GM23248 (cell line): ENCODE measurements at regions not wholly inside any gene's neighbourhood (a gene's known extent, or its start where the extent isn't known, plus 50 kb on each side); places are given as distances from the start of the nearest gene placed in this dataset.

Experiments
- DNase-seq: peaks from one replicate; pipeline ENCODE4 v3.0.0-alpha.2; 2015
- H2AFZ ChIP-seq: fragments of 200-600 bp; sonication (generic); 2 replicates; pipeline ENCODE4 v1.6.1; 2016; ENCODE audit warnings: antibody characterized with exemption
- H3F3A ChIP-seq: fragments of 200-600 bp; sonication (generic); 2 replicates; pipeline ENCODE4 v1.6.1; 2016; ENCODE audit warnings: mild to moderate bottlenecking, antibody characterized with exemption, mixed run types; ENCODE audit not compliant: insufficient read depth
- H3K27ac ChIP-seq: fragments of 200-600 bp; sonication (generic); 2 replicates; pipeline ENCODE4 v1.5.1; 2016; ENCODE audit warnings: mild to moderate bottlenecking
- H3K27me3 ChIP-seq: fragments of 200-600 bp; sonication (generic); replicated peaks from 2 replicates; pipeline ENCODE4 v1.6.1; 2016; ENCODE audit warnings: mild to moderate bottlenecking; ENCODE audit not compliant: insufficient read depth
- H3K36me3 ChIP-seq: fragments of 200-600 bp; sonication (generic); 2 replicates; pipeline ENCODE4 v1.6.1; 2016; ENCODE audit warnings: low read depth, mild to moderate bottlenecking
- H3K4me1 ChIP-seq: fragments of 200-600 bp; sonication (generic); 2 replicates; pipeline ENCODE4 v1.6.1; 2016; ENCODE audit warnings: mild to moderate bottlenecking; ENCODE audit not compliant: insufficient read depth
- H3K4me2 ChIP-seq: fragments of 200-600 bp; sonication (generic); one replicate; pipeline ENCODE4 v1.6.1; 2016; ENCODE audit warnings: mild to moderate bottlenecking; ENCODE audit not compliant: unreplicated experiment
- H3K4me3 ChIP-seq: fragments of 200-600 bp; sonication (generic); 2 replicates; pipeline ENCODE4 v1.5.1; 2016; ENCODE audit warnings: mild to moderate bottlenecking
- H3K79me2 ChIP-seq: fragments of 200-600 bp; sonication (generic); 2 replicates; pipeline ENCODE4 v1.6.1; 2016; ENCODE audit warnings: mild to moderate bottlenecking; ENCODE audit not compliant: insufficient read depth
- H3K9ac ChIP-seq: fragments of 200-600 bp; sonication (generic); 2 replicates; pipeline ENCODE4 v1.6.1; 2016; ENCODE audit warnings: mild to moderate bottlenecking
- H3K9me2 ChIP-seq: fragments of 200-600 bp; sonication (generic); 2 replicates; pipeline ENCODE4 v1.6.1; 2016; ENCODE audit warnings: mixed run types, mild to moderate bottlenecking, moderate library complexity; ENCODE audit not compliant: insufficient read depth
- H3K9me3 ChIP-seq: fragments of 200-600 bp; sonication (generic); one replicate; pipeline ENCODE4 v1.6.1; 2017; ENCODE audit warnings: low read depth
- H4K20me1 ChIP-seq: fragments of 200-600 bp; sonication (generic); 2 replicates; pipeline ENCODE4 v1.6.0; 2016; ENCODE audit not compliant: insufficient read depth
- EZH2 ChIP-seq: fragments of 200-600 bp; sonication (generic); IDR thresholded peaks from 2 replicates; pipeline ENCODE4 v1.6.1; 2018; ENCODE audit warnings: antibody characterized with exemption, mild to moderate bottlenecking; ENCODE audit not compliant: insufficient read depth, poor library complexity, severe bottlenecking
- EZH2phosphoT487 ChIP-seq: fragments of 200-600 bp; sonication (generic); IDR thresholded peaks from 2 replicates; pipeline ENCODE4 v1.6.1; 2018; ENCODE audit warnings: antibody characterized with exemption, moderate library complexity, mild to moderate bottlenecking, low read depth; ENCODE audit not compliant: insufficient read depth
- WGBS, 2 experiments: methylation state at CpG; one replicate each; pipeline ENCODE4 v1.1.6; 2015 to 2017; ENCODE audit warnings: low lambda C conversion rate in 2 of 2, low coverage in 1 of 2; ENCODE audit errors: missing lambda C conversion rate in 2 of 2; 5-methylcytosine and 5-hydroxymethylcytosine counted together
- in situ Hi-C: fragments of 300-500 bp; cut with MboI; formaldehyde crosslinking; loops from 2 replicates; pipeline ENCODE4 v1.15.0; 2020

DNA sequence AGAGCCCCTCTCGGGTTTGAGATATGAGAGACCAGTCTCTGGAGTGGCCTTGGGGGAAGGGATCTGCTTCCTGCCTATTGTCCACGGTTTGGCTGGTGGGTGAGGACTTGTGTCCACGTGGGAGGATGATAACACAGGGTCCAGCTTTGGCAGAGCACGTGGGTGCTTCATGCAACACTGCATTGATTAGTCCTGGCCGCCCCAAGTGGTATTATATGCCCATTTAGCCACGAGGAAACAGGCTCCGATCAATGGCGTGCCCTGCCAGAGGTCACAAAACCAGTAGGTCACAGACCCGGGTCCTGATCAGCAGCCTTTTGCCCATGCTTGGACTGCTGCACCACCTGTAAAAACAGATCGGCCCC, 141.6 kb downstream of the RGS9 start:
- no peak for DNase-seq
- WGBS, 2 experiments, result 60 to 63% methylated on average over 10 of the region's 10 CpGs
- H3K9me2 ChIP-seq, result no peaks in the 10 kb centered on the region
- no peaks in the 10 kb centered on the region for H3K36me3 ChIP-seq
- no peaks in the 10 kb centered on the region for H3K9me3 ChIP-seq
- peak overlapping the region; percentile 78 for H3K4me2 ChIP-seq
- H2AFZ ChIP-seq, result no peak overlapping the region; the same call in 1 of the 2 replicates
- peaks cover 11% of the 10 kb centered on the region; the same call in 1 of the 2 replicates for H3F3A ChIP-seq
- H3K4me1 ChIP-seq, result peaks cover 12% of the 10 kb centered on the region
- in situ Hi-C loops, result loop anchor here (25.0 kb wide), 2 partner anchors 508 to 708 kb away; no protein-coding TSS in a partner anchor
- TF ChIP-seq EZH2phosphoT487 (no peak), EZH2 (no peak)
- no peak overlapping the region for H3K4me3 ChIP-seq
- no peaks in the 10 kb centered on the region for H3K27me3 ChIP-seq
- H3K79me2 ChIP-seq, result no peaks in the 10 kb centered on the region
- H4K20me1 ChIP-seq, result no peaks in the 10 kb centered on the region
- no peak overlapping the region for H3K9ac ChIP-seq
- no peak overlapping the region for H3K27ac ChIP-seq

DNA sequence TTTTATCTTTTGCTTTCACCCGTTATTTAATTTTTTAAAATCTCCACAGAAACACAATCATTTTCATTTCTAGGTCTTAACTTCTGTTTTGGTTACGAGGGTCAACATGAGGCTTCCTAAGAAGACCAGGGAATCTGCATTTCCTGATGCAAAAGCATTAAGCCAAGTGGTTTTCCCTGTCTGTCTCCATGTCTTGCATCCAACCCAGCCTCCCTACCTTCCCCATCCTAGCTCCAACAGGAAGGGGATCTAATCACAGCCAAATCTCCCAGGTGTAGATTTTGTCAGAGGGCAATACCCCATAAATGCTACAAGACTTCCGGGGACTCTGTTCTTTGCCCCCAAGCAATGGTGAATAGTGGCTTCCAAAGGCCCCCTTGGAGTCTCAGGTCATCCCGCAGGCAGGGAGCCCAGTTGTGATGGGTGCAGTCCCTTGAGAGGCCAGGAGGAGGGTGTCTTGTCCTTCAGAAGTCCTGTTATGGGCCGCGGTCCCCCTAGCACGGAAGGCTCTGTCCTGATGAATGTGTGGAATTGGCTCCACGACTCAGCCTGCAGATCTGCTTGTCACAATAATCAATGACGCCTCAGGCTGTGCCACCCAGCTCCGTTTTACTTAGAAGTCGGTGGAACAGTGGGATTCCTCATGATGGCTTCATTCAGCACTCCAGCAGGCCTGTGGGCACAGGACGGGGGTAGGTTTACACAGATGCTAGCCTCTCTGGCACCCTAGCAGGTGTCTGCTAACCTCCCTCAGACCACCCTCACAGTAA, 141.1 kb downstream of the RGS9 start:
- Histone ChIP-seq H3K4me2 (peak overlapping the region; percentile 78), H2AFZ (peak overlapping the region; percentile 80), H3K4me1 (peaks cover 12% of the 10 kb centered on the region), H3K27ac (no peak overlapping the region), H3K9ac (peak overlapping the region; percentile 16; the same call in 1 of the 2 replicates), H3K4me3 (peak overlapping the region; percentile 71), H3K79me2 (no peaks in the 10 kb centered on the region), H3K9me2 (no peaks in the 10 kb centered on the region), H3K27me3 (no peaks in the 10 kb centered on the region), H4K20me1 (no peaks in the 10 kb centered on the region), H3K36me3 (no peaks in the 10 kb centered on the region), H3K9me3 (no peaks in the 10 kb centered on the region), H3F3A (peaks cover 11% of the 10 kb centered on the region; the same call in 1 of the 2 replicates)
- 12 to 13% methylated on average over 12 of the region's 12 CpGs for WGBS, 2 experiments
- TF ChIP-seq EZH2, result no peak
- TF ChIP-seq EZH2phosphoT487, result no peak
- in situ Hi-C loops, result loop anchor here (25.0 kb wide), 2 partner anchors 509 to 709 kb away; no protein-coding TSS in a partner anchor
- DNase-seq, result peak; percentile 86

GRCh38 chr17:65277576-65277975, 140.4 kb downstream of the RGS9 start:
- WGBS, 2 experiments, result 3 to 7% methylated on average over 10 of the region's 10 CpGs
- Histone ChIP-seq H2AFZ (peak overlapping the region; percentile 80), H3K4me2 (peak overlapping the region; percentile 78), H3K4me1 (peaks cover 12% of the 10 kb centered on the region), H3K36me3 (no peaks in the 10 kb centered on the region), H3F3A (peaks cover 11% of the 10 kb centered on the region; the same call in 1 of the 2 replicates), H4K20me1 (no peaks in the 10 kb centered on the region), H3K79me2 (no peaks in the 10 kb centered on the region), H3K27ac (no peak overlapping the region), H3K9me2 (no peaks in the 10 kb centered on the region), H3K9me3 (no peaks in the 10 kb centered on the region), H3K27me3 (no peaks in the 10 kb centered on the region), H3K4me3 (peak overlapping the region; percentile 71), H3K9ac (peak overlapping the region; percentile 16; the same call in 1 of the 2 replicates)
- TF ChIP-seq EZH2 (no peak), EZH2phosphoT487 (no peak)
- in situ Hi-C loops, result loop anchor here (25.0 kb wide), 2 partner anchors 510 to 710 kb away; no protein-coding TSS in a partner anchor
- DNase-seq, result peak; percentile 53
